ENCODE measurements at regions not wholly inside any gene's neighbourhood (a gene's known extent, or its start where the extent isn't known, plus 50 kb on each side); places are given as distances from the start of the nearest gene placed in this dataset.
A peak's percentile ranks its signal among the peaks of the same experiment; 100 is the strongest.
"Not testable (repeated sequence)": the region's sequence is repeated elsewhere in the genome, so short reads cannot be mapped to it uniquely, and the experiment has no call there.

DNA sequence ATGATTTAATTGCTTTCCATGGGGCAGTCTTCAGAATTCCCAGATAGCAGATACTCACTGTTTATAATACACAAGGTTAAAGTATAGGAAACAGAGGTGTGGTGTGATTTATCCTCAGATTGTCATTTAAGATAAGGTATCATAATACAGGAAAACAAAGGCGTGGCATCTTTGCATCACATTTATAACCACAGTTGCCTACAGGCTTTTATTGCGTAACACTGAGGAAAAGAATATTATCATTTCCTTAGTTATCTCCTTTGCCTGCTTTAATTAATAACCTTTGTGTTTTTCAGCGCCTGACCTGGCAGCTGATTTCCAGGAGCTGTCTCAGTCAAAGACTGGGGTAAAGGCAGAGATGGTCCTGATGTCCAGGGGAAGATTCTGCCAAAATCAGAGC lies 68.8 kb downstream of the SSX7 start:
- TF ChIP-seq, protein P1, sequence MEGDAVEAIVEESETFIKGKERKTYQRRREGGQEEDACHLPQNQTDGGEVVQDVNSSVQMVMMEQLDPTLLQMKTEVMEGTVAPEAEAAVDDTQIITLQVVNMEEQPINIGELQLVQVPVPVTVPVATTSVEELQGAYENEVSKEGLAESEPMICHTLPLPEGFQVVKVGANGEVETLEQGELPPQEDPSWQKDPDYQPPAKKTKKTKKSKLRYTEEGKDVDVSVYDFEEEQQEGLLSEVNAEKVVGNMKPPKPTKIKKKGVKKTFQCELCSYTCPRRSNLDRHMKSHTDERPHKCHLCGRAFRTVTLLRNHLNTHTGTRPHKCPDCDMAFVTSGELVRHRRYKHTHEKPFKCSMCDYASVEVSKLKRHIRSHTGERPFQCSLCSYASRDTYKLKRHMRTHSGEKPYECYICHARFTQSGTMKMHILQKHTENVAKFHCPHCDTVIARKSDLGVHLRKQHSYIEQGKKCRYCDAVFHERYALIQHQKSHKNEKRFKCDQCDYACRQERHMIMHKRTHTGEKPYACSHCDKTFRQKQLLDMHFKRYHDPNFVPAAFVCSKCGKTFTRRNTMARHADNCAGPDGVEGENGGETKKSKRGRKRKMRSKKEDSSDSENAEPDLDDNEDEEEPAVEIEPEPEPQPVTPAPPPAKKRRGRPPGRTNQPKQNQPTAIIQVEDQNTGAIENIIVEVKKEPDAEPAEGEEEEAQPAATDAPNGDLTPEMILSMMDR (IDR thresholded peaks at IDR 0.05; ENCODE audit: low read depth, low read length): no peak
- H3K9me3 ChIP-seq: no peaks in the 10 kb centered on the region

DNA sequence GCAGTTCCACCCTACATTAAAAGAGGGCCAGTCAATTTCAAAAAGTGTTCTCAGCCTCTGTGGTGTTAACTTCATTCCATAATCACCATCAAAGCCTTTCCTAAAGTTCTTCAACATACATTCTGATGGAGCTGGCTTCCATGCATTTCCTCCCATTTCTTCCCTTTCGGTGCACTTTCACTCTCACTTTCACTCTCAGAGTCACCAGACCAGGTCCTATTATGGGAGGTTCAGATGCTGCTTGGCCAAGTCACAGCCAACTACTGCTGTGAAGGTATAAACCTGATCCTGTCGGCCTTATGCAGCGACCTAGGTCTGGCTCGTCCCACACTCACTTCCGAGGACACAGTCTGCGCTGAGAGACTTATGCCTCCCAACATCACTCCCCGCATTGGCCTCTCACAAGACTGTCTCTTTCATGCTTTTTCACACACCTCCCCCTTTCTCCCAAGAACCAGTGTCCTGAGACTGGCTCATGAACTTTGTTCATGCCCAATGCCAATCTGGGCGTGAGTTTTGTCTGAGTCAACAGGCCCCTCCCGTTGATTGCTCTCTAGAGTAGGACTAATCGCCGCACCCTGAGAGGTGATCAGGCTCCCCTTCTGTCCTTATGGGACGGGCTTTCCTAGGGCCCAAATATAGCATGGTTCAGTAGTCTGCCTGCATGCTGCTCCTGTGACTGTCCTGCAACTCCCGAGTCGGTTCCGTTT lies 60.8 kb upstream of the XAGE1B start:
- TF ChIP-seq, protein P1 (IDR thresholded peaks at IDR 0.05; ENCODE audit: low read depth, low read length): no peak
- Histone ChIP-seq H3K4me1 (no peaks in the 10 kb centered on the region), H3K27me3 (no peaks in the 10 kb centered on the region), H3K9me3 (no peaks in the 10 kb centered on the region), H3K36me3 (no peaks in the 10 kb centered on the region), H3K4me3 (ENCODE audit: low read depth, low read length) (no peak overlapping the region)
- DNase-seq: no peak

More for the DNA sequence above, 68.8 kb downstream of the SSX7 start:
- DNase-seq: no peak
- no peaks in the 10 kb centered on the region for H3K4me1 ChIP-seq
- H3K36me3 ChIP-seq: no peaks in the 10 kb centered on the region
- H3K4me3 ChIP-seq (ENCODE audit: low read depth, low read length): no peak overlapping the region
- no peaks in the 10 kb centered on the region for H3K27me3 ChIP-seq

DNA sequence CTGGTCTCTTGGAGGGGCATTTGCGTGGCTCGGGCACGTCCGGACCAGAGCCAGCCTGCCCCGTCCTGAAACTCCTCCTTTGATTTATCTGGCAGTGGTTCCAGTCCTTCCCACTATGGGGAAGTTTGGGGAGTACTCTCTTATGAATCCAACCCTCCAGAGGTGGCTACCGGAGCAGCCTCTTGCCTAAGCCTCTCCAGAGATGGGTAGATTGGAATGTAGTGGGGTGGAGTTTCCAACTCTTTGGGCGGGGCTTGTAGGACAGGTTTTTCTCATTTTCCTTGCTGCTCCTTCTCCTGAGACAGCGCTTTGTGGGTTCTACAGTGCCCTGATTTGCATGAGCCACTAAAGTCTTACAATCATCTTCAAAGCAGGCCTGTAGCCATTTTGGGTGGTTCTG lies 60.1 kb upstream of the XAGE1B start:
- H3K9me3 ChIP-seq: no peaks in the 10 kb centered on the region
- no peaks in the 10 kb centered on the region for H3K36me3 ChIP-seq
- H3K4me3 ChIP-seq (ENCODE audit: low read depth, low read length): no peak overlapping the region
- TF ChIP-seq, protein P1 (IDR thresholded peaks at IDR 0.05; ENCODE audit: low read depth, low read length): no peak
- H3K4me1 ChIP-seq: no peaks in the 10 kb centered on the region
- no peaks in the 10 kb centered on the region for H3K27me3 ChIP-seq
- no peak for DNase-seq

GRCh38 chrX:52576474-52576873 lies 59.6 kb upstream of the XAGE1B start:
- TF ChIP-seq, protein P1 (IDR thresholded peaks at IDR 0.05; ENCODE audit: low read depth, low read length): no peak
- no peak for DNase-seq
- H3K4me1 ChIP-seq: no peaks in the 10 kb centered on the region
- H3K9me3 ChIP-seq: no peaks in the 10 kb centered on the region
- no peaks in the 10 kb centered on the region for H3K27me3 ChIP-seq
- H3K36me3 ChIP-seq: no peaks in the 10 kb centered on the region
- no peak overlapping the region for H3K4me3 ChIP-seq (ENCODE audit: low read depth, low read length)

GRCh38 chrX:52574416-52575275 lies 57.8 kb upstream of the XAGE1B start:
- Histone ChIP-seq H3K36me3 (no peaks in the 10 kb centered on the region), H3K4me3 (ENCODE audit: low read depth, low read length) (no peak overlapping the region), H3K27me3 (no peaks in the 10 kb centered on the region), H3K4me1 (no peaks in the 10 kb centered on the region), H3K9me3 (no peaks in the 10 kb centered on the region)
- TF ChIP-seq, protein P1 (IDR thresholded peaks at IDR 0.05; ENCODE audit: low read depth, low read length): peak; percentile 65
- DNase-seq: peak; percentile 22

DNA sequence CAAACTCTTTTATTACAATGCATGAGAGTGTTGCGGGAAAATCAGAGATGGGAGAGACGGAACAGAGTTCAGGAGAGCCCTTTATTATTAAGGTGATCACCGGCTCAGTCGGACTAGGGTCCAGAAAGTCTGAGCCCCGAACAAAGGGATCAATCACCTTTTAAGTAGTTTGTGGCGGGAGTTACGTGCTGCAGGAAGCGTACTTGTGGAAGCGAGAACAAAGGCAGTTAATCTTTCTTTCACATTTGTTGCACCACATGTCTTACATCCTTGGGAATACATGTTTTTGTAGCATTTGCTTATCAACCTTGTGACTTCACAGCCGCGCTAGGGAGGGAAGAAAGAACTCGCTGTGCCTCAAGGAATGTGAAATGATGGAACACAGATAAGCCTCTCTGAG lies 51.3 kb upstream of the XAGE1B start:
- not testable (repeated sequence) for H3K4me1 ChIP-seq; H3K27me3 ChIP-seq; H3K36me3 ChIP-seq; DNase-seq; H3K9me3 ChIP-seq; H3K4me3 ChIP-seq (ENCODE audit: low read depth, low read length)
